ENCODE measurements at regions not wholly inside any gene's neighbourhood (a gene's known extent, or its start where the extent isn't known, plus 50 kb on each side); places are given as distances from the start of the nearest gene placed in this dataset.
"Not testable (repeated sequence)": the region's sequence is repeated elsewhere in the genome, so short reads cannot be mapped to it uniquely, and the experiment has no call there.

DNA sequence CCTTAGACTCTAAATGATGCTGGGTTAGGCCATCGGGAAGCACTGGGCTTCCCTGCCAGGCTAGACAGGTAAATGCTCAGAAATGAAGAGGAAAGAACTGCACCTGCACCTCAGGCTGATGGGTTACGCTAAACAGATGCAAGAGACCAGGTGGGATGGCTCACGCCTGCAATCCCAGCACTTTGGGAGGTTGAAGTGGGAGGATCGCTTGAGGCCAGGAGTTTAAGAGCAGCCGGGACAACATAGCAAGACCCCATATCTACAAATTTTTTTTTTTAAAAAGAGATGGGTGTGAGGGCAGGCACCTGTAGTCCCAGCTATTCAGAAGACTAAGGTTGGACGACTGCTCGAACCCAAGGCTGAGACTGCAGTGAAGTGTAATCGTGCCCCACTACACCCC lies 634.7 kb downstream of the UQCRFS1 start:
- no peak for DNase-seq (ENCODE audit: low read depth in 2 of 3, low spot score in 1 of 3)

DNA sequence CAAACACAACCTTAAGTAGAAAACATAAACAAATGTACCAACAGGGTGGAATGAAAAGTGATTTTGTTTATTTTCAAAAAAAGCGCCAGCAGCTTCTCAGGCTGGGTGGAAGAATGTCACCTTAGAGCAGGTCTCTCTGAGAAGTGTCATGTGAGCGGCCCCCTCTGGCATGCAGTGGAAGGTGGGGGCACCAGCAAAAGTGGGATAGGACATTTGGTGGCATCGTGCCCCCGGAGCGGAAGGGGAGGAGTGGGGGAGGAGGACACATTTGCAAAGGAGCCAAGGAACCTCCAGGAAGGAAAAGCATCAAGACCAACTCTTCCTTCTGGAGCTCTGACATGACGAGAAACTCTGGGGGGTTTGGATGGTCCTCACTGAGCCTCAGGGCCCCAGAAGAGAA lies 635.3 kb downstream of the UQCRFS1 start:
- DNase-seq (ENCODE audit: low read depth in 2 of 3, low spot score in 1 of 3), result no peak

DNA sequence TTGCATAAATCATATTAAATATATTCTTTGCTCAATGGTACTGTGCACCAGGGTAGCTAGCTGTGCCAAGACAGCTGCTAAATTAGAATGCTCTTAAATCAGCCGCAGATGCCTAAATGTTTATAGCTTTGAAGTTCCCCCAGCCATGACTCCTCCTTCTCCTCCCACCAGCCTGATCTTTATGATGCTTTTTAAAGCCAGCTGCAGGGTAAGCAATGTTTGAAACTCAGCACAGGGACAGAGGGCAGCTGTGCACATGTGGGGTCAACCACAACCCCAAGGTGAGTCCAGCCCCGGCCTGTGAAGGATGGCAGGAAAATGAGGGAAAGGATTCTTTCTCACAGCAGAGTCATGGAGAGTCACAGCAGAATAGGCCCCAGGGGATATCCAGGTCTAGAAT lies 635.7 kb downstream of the UQCRFS1 start:
- no peak for DNase-seq (ENCODE audit: low read depth in 2 of 3, low spot score in 1 of 3)

DNA sequence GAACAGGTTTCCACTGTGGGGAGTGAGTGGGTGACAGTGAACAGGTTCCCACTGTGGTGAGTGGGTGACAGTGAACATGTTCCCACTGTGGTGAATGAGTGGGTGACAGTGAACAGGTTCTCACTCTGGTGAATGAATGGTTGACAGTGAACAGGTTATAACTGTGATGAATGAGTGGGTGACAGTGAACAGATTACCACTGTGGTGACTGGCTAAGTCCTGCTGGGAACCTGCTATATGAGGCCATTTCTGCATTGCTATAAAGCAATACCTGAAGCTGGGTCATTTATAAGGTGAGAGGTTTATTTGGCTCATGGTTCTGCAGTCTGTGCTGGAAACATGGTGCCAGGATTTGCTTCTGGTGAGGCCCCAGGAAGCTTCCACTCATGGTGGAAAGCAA lies 637.1 kb downstream of the UQCRFS1 start:
- no peak for DNase-seq (ENCODE audit: low read depth in 2 of 3, low spot score in 1 of 3)

DNA sequence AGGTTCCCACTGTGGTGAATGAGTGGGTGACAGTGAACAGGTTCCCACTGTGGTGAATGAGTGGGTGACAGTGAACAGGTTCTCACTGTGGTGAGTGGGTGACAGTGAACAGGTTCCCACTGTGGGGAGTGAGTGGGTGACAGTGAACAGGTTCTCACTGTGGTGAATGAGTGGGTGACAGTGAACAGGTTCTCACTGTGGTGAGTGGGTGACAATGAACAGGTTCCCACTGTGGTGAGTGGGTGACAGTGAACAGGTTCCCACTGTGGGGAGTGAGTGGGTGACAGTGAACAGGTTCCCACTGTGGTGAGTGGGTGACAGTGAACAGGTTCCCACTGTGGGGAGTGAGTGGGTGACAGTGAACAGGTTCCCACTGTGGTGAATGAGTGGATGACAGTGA lies 637.6 kb downstream of the UQCRFS1 start:
- DNase-seq (ENCODE audit: low read depth in 2 of 3, low spot score in 1 of 3), result not testable (repeated sequence)

DNA sequence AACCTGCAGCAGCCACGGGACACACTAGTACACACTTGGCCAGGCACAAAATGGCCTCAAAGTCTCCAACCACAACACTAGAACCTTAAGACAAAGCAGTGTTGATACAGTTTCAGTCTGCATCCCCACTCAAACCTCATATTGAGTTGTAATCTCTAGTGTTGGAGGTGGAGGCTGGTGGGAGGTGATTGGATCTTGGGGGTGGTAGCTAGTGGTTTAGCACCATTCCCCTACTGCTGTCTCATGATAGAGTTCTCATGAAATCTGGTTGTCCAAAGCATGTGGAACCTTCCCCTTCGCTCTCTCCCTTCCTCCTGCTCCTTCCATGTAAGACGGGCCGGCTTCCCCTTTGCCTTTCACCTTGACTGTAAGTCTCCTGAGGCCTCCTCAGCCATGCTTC lies 638.7 kb downstream of the UQCRFS1 start:
- no peak for DNase-seq (ENCODE audit: low read depth in 2 of 3, low spot score in 1 of 3)

DNA sequence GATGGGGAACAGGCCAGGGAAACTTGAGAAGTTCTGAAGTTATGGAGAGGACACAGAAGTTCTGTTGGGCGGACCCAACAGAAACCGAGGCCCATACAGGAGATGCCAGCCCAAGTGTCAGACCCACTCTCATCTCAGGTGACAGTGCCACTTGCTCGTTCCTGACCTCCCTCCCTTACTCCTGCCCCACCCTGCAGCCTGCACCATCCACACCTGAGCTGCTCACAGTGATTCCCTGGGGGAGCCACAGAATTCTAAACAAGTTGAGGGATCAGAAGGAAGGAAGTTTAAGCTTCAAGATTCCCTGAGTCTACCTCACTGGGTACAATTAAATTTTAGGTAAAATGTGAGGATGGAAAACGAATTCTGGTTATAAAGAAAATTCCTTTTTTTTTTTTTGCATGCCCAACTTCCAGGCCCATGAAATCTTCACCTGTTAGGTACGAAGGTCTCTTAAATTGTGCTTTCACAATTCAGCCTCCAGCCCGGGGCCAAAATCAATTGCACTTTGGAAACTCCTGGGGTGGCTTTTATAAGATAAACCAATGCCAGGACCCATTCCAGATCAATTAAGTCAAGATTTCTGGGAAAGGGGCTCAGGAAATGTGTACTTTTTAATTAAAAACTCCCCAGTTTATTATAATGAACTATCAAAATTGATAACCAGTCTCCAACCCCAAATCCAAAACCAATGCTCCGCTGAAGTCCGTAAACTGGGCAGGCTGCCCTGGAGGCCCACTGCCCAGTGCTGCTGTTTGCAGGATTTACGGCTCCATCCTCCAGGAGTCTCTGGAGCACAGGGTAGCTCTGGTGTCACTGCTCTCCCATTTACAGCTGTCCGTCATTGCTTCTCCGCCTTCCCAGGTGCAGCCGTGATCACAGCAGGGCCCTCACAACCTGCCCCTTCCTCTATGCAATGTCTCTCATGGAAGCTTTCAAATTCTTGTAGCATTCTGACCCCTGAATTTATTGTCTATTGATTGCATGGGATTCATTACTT lies 643.5 kb downstream of the UQCRFS1 start:
- no peak for DNase-seq (ENCODE audit: low read depth in 2 of 3, low spot score in 1 of 3)

DNA sequence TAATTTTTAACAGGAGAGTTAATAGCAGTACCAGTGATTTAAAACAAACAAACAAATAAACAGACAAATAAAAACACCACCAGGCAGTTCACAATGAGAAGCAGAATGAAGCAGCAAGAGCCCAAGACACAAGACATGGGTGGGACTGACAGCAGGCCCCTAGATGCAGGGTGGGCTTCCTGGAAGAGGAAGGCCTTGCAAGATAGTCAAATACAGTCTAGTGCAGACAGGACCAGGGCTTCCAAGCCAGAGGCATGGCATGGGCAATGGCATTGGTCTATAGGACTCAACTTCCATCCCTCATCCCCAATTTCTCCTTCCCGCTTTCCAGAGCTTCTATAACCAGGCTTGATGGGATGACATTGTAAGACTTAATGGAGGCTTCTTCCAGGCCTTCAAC lies 645.1 kb downstream of the UQCRFS1 start:
- no peak for DNase-seq (ENCODE audit: low read depth in 2 of 3, low spot score in 1 of 3)

DNA sequence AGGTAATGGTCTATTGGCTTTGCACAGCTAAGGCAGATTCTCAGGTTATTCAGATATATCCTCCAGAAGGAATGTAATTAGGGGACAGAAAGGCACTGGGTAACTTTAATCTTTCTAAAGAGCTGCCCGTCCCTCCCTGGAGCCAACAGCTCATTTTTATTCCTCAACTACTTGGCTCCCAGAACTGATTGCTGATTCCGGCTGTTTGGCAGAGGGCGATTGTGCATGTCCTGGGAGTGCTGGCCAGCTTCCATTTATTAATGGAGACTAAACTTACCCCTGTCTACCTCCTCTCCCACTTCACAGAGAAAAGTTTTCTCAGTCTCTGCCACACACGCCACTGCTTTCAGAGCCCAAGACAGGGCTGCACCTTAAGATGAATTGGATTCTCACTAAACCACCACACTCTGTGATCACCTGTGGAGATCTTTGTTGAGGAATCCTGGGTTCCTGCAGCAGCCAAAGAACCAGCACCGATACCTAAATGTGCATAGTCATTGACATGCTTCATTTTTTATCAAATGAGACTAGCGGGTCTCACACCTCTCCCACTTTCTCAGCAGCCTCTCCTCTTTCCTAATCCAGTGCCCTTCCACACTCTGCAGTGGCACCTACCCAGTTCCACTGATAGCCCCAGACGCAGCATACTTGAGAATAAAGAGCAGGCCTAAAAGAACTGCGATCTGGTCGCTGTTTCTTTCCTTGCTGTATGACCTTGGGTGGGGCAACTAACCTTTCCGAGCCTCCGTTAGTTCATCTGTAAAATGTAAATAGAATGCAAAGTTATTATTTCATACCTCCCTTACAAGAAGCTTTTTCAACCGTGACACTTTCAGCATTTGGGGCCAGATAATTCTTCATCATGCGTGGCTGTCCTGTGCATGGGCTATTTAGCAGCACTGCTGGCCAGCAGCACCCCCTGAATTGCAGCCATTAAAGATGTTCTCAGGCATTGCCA lies 648.7 kb downstream of the UQCRFS1 start:
- DNase-seq (ENCODE audit: low read depth in 2 of 3, low spot score in 1 of 3), result no peak

DNA sequence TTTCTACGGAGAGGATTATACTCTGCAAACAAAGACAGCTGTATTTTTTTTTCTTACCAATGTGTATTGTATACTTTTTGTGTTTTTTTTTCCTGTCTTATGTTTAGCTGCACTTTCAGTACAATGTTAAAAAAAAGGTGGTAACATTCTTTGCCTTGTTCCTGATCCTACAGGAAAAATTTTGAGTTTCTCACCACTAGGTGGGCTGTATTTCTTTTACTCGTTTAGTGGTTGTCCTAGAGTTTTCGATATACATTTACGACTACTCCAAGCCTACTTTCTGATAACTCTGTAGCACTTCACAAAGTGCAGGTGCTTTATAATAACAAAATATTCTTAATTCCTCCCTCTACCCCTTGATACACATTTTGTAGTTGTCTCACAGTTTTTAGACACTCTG lies 652.2 kb downstream of the UQCRFS1 start:
- no peak for DNase-seq (ENCODE audit: low read depth in 2 of 3, low spot score in 1 of 3)

DNA sequence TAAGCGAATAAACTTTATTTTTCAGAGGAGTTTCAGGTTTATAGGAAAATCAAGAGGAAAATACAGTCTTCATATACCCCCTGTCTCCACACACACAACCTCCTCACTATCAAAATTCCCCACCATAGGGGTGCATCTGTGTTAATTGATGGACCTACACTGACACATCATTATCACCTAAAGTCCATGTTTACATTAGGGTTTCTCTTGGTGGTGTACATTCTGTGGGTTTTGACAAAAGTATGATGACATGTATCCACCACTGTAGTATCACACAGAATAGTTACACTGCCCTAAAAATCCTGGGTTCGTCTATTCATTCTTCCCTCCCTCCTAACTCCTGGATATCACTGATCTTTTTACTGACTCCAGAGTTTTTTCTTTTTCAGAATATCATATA lies 654.2 kb downstream of the UQCRFS1 start:
- DNase-seq (ENCODE audit: low read depth in 2 of 3, low spot score in 1 of 3), result no peak

DNA sequence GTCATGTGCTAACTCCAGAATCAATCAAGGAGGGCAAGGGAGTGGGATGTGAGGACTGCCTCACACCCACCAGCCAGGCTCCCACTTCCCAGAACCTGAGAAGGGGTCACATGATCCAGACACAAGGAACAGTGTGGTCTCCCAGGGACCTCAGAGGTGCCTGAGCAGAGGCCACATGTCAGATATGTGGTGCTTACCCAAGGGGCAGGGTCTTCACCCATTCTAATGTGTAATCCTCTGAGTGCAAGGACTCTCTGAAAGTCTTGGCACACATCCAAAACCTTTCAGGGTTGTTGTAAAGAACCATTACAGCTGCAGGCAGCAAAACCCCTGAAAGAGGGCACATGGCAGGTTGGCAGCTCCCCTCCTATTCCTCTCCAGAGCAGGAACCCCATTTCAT lies 656.6 kb downstream of the UQCRFS1 start:
- no peak for DNase-seq (ENCODE audit: low read depth in 2 of 3, low spot score in 1 of 3)

DNA sequence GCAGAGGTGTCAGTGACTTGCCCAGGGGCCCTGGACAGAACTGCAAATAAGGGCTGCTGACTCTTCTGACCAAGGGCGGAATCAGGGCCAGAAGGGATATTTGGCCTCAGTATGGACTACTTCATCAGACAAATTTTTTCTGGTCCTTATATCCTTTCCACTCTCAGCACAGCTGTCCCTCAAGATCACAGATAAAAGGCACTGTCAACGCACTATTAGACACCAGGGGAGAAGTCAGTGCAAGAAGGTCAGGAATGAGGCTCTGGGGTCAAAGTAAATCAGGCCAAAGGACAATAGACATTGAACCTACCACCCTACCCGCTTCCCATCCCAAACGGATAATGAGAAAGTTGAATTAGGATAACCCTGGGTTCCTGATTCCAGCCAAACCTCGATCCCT lies 657.6 kb downstream of the UQCRFS1 start:
- DNase-seq (ENCODE audit: low read depth in 2 of 3, low spot score in 1 of 3), result no peak

DNA sequence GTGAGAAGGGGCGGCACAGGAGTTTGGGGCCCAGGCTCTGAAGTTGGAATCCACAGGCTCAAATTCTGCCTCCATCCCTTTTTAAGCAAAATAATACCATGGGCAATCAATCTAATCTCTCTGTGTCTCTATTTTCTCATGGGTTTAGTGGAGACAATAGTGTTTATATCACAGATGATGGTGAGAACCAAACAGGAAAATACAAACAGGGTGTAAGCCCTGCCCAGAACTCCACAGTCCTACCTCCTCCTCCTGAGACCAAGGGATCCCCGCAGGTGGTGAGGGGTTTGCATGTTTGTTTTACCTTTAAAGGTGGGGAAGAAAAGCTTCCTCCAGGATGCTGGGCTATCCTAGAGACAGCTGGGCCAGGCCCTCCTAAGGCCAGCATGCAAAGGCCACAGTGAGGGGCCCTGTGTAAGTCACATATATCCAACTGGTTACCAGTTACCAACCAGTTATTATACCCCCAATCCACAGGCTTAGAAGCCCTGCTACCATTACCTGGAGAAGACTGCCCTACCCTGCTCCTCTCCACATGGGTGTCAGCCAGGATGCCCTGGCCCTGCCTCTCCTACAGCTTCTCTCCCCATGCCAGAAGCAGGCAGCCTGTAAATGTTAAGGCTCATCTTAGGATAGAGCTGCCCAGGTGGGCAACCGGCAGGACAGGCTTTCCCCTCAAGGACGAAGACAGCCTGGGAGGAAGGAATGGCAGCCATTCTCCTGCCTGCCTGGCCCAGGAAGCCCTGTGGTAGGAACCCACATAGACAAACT lies 658.4 kb downstream of the UQCRFS1 start:
- no peak for DNase-seq (ENCODE audit: low read depth in 2 of 3, low spot score in 1 of 3)

DNA sequence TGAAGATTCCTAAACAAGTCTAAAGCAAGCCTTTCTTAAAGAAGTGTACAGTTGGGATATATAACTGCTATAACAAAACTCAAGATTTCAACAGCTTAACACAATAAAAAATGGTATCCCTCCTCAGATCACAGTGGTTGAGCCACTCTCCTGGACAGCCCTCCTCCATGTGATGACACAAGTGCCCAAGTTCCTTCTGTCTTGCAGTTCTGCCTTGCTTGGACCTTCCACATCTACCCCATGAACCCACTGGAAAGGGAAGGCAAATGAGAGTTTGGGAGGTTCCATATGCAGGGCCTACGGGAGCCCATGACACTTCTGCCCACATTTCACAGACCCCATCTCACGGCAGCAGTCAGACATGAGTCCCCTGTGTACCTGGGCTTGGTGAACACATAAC lies 659.2 kb downstream of the UQCRFS1 start:
- no peak for DNase-seq (ENCODE audit: low read depth in 2 of 3, low spot score in 1 of 3)

DNA sequence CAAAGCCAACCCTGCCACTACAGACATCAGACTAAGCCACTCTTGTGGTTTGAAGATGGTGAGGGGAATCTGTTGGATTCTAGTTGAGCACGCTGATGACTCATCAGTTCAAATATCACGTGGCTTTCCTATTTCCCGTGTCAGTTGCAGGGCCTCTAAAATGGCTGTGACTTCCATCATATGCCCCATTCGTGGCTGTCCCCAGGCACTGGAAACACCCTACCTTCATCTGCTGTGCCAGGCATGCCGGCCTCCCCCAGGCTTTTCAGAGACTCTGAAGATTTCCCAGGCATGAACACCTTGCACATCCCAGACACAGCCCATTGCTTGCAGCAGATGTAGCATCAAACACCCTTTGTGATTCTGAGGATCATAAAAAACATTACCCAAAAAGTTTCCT lies 659.9 kb downstream of the UQCRFS1 start:
- peak in 1 of 3 donors; percentile 2 for DNase-seq (ENCODE audit: low read depth in 2 of 3, low spot score in 1 of 3)

DNA sequence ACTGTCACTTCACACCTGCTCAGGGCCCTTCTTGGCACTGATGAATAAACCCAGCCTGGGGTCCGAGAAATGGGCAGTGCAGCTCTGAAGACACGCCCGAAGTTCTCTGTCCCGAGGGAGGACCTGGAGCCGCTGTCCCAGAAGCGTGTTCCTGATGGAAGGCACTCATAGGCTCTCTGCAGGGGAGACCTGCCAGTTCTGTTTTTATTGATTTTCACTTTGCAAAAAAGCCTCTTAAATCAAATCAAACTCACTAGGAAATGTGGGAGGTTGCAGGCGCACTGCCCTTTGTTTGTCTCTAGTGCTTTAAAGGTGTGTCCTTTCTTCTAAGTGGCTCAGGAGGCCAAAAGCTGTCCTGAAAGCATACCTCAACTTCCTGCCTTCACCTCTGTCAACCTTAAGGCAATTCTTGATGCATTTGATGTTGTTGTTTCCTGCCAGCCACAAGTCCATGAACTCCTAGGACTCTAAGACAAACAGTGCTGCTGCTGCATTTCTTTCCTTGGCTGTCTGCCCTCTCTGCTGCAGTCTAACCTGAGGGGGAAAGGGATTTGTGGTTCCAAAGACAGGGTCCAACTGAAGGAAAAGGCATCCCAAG lies 663.2 kb downstream of the UQCRFS1 start:
- DNase-seq (ENCODE audit: low read depth in 2 of 3, low spot score in 1 of 3), result no peak

DNA sequence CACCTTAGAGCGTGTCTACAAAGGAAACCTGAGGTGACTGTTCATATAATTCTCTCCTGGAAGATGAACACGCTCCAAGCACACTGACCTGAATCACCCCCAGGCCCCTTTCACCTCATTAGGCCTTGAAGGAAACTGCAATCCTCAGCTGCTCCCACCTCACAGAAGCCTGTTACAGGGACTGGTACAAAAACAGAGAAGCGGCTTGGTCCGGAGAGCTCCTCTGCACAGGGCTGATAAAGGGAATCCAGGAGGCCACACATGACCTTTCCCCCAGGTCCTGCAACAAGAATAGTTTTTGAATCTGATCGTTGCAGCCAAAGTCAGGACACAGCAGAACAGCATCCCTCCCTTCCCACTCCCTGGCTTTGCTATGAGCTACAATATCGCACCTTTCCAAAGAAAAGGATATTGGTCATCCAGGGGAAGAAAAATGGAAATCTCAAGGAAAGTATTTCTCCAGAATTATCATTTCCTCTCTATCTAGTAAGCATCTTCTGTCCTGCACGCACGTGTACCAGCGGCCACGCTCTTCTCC lies 666.7 kb downstream of the UQCRFS1 start:
- no peak for DNase-seq (ENCODE audit: low read depth in 2 of 3, low spot score in 1 of 3)

DNA sequence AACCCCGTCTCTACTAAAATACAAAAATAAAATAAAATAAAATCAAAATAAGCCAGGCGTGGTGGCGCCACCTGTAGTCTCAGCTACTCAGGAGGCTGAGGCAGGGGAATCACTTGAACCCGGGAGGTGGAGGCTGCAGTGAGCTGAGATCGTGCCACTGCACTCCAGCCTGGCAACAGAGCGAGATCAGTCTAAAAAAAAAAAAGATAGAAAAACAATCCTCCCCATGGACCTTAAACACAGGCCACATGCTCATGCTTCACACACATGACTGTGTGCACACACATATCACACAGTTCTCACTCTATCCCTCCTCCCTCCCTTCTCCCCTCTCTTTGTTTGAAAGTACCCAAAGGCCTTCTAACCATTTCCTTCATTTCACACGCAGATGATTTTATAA lies 667.6 kb downstream of the UQCRFS1 start:
- not testable (repeated sequence) for DNase-seq (ENCODE audit: low read depth in 2 of 3, low spot score in 1 of 3)

DNA sequence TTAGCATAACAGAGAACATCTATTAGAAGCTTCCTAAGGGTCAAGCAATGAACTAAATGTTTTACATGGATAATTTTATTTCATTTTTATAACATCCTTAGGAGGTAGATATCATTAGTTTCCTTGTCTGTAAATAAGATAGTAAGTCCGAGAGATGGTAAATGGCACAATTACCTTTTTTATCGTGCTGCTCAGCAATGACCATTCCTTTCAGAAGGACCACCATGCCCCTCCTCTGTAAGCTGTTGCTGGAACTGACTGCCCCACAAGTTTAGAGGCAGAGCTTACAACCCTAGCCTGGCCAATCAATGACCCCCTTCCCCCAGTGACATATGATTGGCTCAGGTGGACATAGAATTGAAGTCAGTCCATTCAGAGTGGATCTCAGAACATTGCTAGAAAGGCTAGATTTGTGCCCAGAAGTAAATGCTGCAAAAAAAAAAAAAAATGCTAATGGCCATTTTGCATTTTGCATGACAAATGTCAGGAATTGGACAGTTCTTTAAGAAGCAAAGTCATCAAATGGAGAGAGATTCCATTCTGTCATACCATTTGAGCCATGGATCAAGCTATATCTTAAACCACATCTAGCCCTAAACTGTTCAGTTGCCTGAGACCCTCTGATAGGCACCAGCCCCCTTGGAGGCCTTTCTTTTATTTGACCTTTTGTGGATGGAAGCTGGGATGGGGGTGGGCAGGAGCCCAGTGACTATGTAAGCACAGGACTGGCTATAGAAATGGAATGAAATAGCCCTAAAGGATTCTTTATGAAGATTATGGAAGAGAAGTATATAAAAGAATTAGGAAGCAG lies 668.3 kb downstream of the UQCRFS1 start:
- no peak for DNase-seq (ENCODE audit: low read depth in 2 of 3, low spot score in 1 of 3)

Data from stimulated activated CD4-positive, alpha-beta T cell treated with anti-CD3 and anti-CD28 coated beads, Interleukin-12 subunit alpha, Interleukin-12 subunit beta, amount 100 ng/mL, for 48 hours (primary cell).